ENCODE measurements at regions not wholly inside any gene's neighbourhood (a gene's known extent, or its start where the extent isn't known, plus 50 kb on each side); places are given as distances from the start of the nearest gene placed in this dataset.

DNA sequence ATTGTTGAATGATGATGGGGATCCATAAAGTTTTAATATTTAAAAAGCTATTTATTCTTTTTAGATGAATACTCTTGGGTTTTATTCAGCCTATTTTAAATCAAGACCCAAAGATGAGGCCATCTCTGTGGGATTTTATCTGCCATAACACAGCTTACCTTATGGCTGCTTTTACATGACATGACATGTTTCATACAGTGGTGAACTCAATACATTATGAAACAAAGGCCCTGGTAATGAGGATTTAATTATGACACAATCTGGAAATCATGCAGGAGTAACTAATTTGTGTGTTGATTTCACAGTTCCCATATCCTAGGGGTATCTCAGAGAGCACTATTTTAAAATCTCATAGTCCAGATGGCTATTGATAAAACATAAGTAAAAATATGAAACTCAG lies 661.8 kb upstream of the FZD8 start:
- ChIA-PET POLR2A (no interaction called here), CTCF (no interaction called here)
- TF ChIP-seq, protein P1, sequence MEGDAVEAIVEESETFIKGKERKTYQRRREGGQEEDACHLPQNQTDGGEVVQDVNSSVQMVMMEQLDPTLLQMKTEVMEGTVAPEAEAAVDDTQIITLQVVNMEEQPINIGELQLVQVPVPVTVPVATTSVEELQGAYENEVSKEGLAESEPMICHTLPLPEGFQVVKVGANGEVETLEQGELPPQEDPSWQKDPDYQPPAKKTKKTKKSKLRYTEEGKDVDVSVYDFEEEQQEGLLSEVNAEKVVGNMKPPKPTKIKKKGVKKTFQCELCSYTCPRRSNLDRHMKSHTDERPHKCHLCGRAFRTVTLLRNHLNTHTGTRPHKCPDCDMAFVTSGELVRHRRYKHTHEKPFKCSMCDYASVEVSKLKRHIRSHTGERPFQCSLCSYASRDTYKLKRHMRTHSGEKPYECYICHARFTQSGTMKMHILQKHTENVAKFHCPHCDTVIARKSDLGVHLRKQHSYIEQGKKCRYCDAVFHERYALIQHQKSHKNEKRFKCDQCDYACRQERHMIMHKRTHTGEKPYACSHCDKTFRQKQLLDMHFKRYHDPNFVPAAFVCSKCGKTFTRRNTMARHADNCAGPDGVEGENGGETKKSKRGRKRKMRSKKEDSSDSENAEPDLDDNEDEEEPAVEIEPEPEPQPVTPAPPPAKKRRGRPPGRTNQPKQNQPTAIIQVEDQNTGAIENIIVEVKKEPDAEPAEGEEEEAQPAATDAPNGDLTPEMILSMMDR (IDR thresholded peaks at IDR 0.05): no peak
- no peak for TF ChIP-seq EZH2 (IDR thresholded peaks at IDR 0.05; ENCODE audit: borderline replicate concordance, insufficient read depth, low read depth, low read length, poor library complexity, severe bottlenecking)
- Histone ChIP-seq H3K27me3 (replicated peaks in 1 of 4; ENCODE audit: control extremely low read depth in 1 of 4, control insufficient read depth in 3 of 4, insufficient read depth in 4 of 4, low read length in 3 of 4) (no peaks in the 10 kb centered on the region), H3K4me1 (ENCODE audit: control insufficient read depth in 2 of 2, insufficient read depth in 2 of 2, low read length in 2 of 2) (no peaks in the 10 kb centered on the region), H3K4me2 (replicated peaks; ENCODE audit: low read depth, low read length, poor library complexity, severe bottlenecking) (no peak overlapping the region), H3K9ac (ENCODE audit: low read length) (no peak overlapping the region), H3K79me2 (ENCODE audit: control insufficient read depth, insufficient read depth, low read length) (no peaks in the 10 kb centered on the region), H2AFZ (ENCODE audit: insufficient read depth, low read depth, low read length, poor library complexity, severe bottlenecking) (no peak overlapping the region), H3K27ac (ENCODE audit: low read length in 2 of 2) (no peak overlapping the region), H3K36me3 (replicated peaks in 1 of 2; ENCODE audit: control extremely low read depth in 1 of 2, control insufficient read depth in 1 of 2, extremely low read depth in 1 of 2, insufficient read depth in 2 of 2, low read length in 1 of 2) (no peaks in the 10 kb centered on the region), H3K4me3 (ENCODE audit: control extremely low read depth in 1 of 5, extremely low read depth in 1 of 5, insufficient read depth in 1 of 5, low read depth in 2 of 5, low read length in 4 of 5) (no peak overlapping the region), H4K20me1 (ENCODE audit: control insufficient read depth, insufficient read depth, low read length, poor library complexity, severe bottlenecking) (no peaks in the 10 kb centered on the region), H3K9me3 (ENCODE audit: control extremely low read depth in 1 of 3, control insufficient read depth in 2 of 3, insufficient read depth in 1 of 3, low read length in 2 of 3) (no peaks in the 10 kb centered on the region)
- Mint-ChIP-seq H3K27ac (no peak overlapping the region), H3K27me3 (no peaks in the 10 kb centered on the region), H3K9me3 (ENCODE audit: insufficient read depth) (no peaks in the 10 kb centered on the region), H3K4me1 (no peaks in the 10 kb centered on the region), H3K4me3 (no peak overlapping the region)
- intact Hi-C loops (cut with micrococcal nuclease): no loop called here
- ATAC-seq (ENCODE audit: low read depth) (no peak), DNase-seq (no peak)

GRCh38 chr10:36302086-36302485 lies 660.0 kb upstream of the FZD8 start:
- H3K9me3 Mint-ChIP-seq (ENCODE audit: insufficient read depth): no peaks in the 10 kb centered on the region
- Histone ChIP-seq H3K79me2 (ENCODE audit: control insufficient read depth, insufficient read depth, low read length) (no peaks in the 10 kb centered on the region), H4K20me1 (ENCODE audit: control insufficient read depth, insufficient read depth, low read length, poor library complexity, severe bottlenecking) (no peaks in the 10 kb centered on the region), H3K27ac (ENCODE audit: low read length in 2 of 2) (no peak overlapping the region), H3K4me1 (ENCODE audit: control insufficient read depth in 2 of 2, insufficient read depth in 2 of 2, low read length in 2 of 2) (no peaks in the 10 kb centered on the region), H3K27me3 (replicated peaks in 1 of 4; ENCODE audit: control extremely low read depth in 1 of 4, control insufficient read depth in 3 of 4, insufficient read depth in 4 of 4, low read length in 3 of 4) (no peaks in the 10 kb centered on the region), H3K4me2 (replicated peaks; ENCODE audit: low read depth, low read length, poor library complexity, severe bottlenecking) (no peak overlapping the region), H3K9ac (ENCODE audit: low read length) (no peak overlapping the region), H3K4me3 (ENCODE audit: control extremely low read depth in 1 of 5, extremely low read depth in 1 of 5, insufficient read depth in 1 of 5, low read depth in 2 of 5, low read length in 4 of 5) (no peak overlapping the region), H2AFZ (ENCODE audit: insufficient read depth, low read depth, low read length, poor library complexity, severe bottlenecking) (no peak overlapping the region), H3K9me3 (ENCODE audit: control extremely low read depth in 1 of 3, control insufficient read depth in 2 of 3, insufficient read depth in 1 of 3, low read length in 2 of 3) (no peaks in the 10 kb centered on the region), H3K36me3 (replicated peaks in 1 of 2; ENCODE audit: control extremely low read depth in 1 of 2, control insufficient read depth in 1 of 2, extremely low read depth in 1 of 2, insufficient read depth in 2 of 2, low read length in 1 of 2) (no peaks in the 10 kb centered on the region)
- intact Hi-C loops (cut with micrococcal nuclease): no loop called here
- no peak for DNase-seq
- CTCF ChIA-PET: no interaction called here
- H3K27ac Mint-ChIP-seq: no peak overlapping the region
- TF ChIP-seq, protein P1 (IDR thresholded peaks at IDR 0.05): no peak
- TF ChIP-seq EZH2 (IDR thresholded peaks at IDR 0.05; ENCODE audit: borderline replicate concordance, insufficient read depth, low read depth, low read length, poor library complexity, severe bottlenecking): no peak
- no peaks in the 10 kb centered on the region for H3K4me1 Mint-ChIP-seq
- no peak for ATAC-seq (ENCODE audit: low read depth)
- H3K27me3 Mint-ChIP-seq: no peaks in the 10 kb centered on the region
- H3K4me3 Mint-ChIP-seq: no peak overlapping the region
- POLR2A ChIA-PET: no interaction called here
- no CpG with 5 or more reads among the region's 2 CpGs for WGBS (ENCODE audit: insufficient coverage)

Data from B cell (primary cell).